Smooth muscle cell (in vitro differentiated cells): ENCODE measurements at regions not wholly inside any gene's neighbourhood (a gene's known extent, or its start where the extent isn't known, plus 50 kb on each side); places are given as distances from the start of the nearest gene placed in this dataset.

Experiments used
- DNase-seq: peaks from one replicate; lab custom pipeline; 2025; ENCODE audit not compliant: unreplicated experiment; lab: John Stamatoyannopoulos, UW
- H2AFZ ChIP-seq: fragments of 200-600 bp; sonication (generic); 2 replicates; pipeline ENCODE4 v1.6.0; 2016; ENCODE audit warnings: antibody characterized with exemption, low read depth, mild to moderate bottlenecking
- H3F3A ChIP-seq: fragments of 200-600 bp; sonication (generic); 2 replicates; pipeline ENCODE4 v1.6.0; 2017; ENCODE audit warnings: antibody characterized with exemption, low read depth
- H3K27ac ChIP-seq: fragments of 200-600 bp; sonication (generic); 2 replicates; pipeline ENCODE4 v1.5.1; 2016; ENCODE audit warnings: low read depth, mild to moderate bottlenecking
- H3K27me3 ChIP-seq: fragments of 200-600 bp; sonication (generic); 2 replicates; pipeline ENCODE4 v1.6.1; 2016; ENCODE audit warnings: low read depth, mild to moderate bottlenecking
- H3K36me3 ChIP-seq: fragments of 200-600 bp; sonication (generic); 2 replicates; pipeline ENCODE4 v1.5.1; 2016; ENCODE audit warnings: low read depth
- H3K4me1 ChIP-seq: fragments of 200-600 bp; sonication (generic); 2 replicates; pipeline ENCODE4 v1.5.1; 2016; ENCODE audit warnings: low read depth
- H3K4me2 ChIP-seq: fragments of 200-600 bp; sonication (generic); 2 replicates; pipeline ENCODE4 v1.6.0; 2016; ENCODE audit warnings: mild to moderate bottlenecking
- H3K4me3 ChIP-seq: fragments of 200-600 bp; sonication (generic); 2 replicates; pipeline ENCODE4 v1.5.1; 2016; ENCODE audit warnings: mild to moderate bottlenecking
- H3K79me2 ChIP-seq: fragments of 200-600 bp; sonication (generic); 2 replicates; pipeline ENCODE4 v1.6.0; 2016; ENCODE audit warnings: low read depth, mild to moderate bottlenecking
- H3K9ac ChIP-seq: fragments of 200-600 bp; sonication (generic); 2 replicates; pipeline ENCODE4 v1.6.0; 2016; ENCODE audit warnings: low read depth
- H3K9me3 ChIP-seq: fragments of 200-600 bp; sonication (generic); replicated peaks from 2 replicates; pipeline ENCODE4 v1.5.1; 2016; ENCODE audit warnings: low read depth
- H4K20me1 ChIP-seq: fragments of 200-600 bp; sonication (generic); 2 replicates; pipeline ENCODE4 v1.6.0; 2016; ENCODE audit warnings: low read depth
- CTCF ChIP-seq: fragments of 200-600 bp; sonication (generic); IDR thresholded peaks from 2 replicates; pipeline ENCODE4 v1.5.1; 2017; ENCODE audit warnings: borderline replicate concordance, mild to moderate bottlenecking, antibody characterized with exemption; ENCODE audit not compliant: insufficient read depth, poor library complexity, severe bottlenecking
- WGBS: methylation state at CpG from one replicate; pipeline ENCODE4 v1.1.7; 2016; ENCODE audit warnings: low lambda C conversion rate; 5-methylcytosine and 5-hydroxymethylcytosine counted together

GRCh38 chr1:100791586-100791985 is 72.0 kb downstream of the VCAM1 start:
- no peak for TF ChIP-seq CTCF
- WGBS: 35% methylated on average over 2 of the region's 2 CpGs
- Histone ChIP-seq H3K9ac (no peak overlapping the region), H4K20me1 (no peaks in the 10 kb centered on the region), H3K36me3 (no peaks in the 10 kb centered on the region), H3K27ac (peak overlapping the region; percentile 42), H3K27me3 (no peaks in the 10 kb centered on the region), H3K4me1 (no peaks in the 10 kb centered on the region), H3K79me2 (no peaks in the 10 kb centered on the region), H3K4me2 (peak overlapping the region; percentile 67), H3K4me3 (no peak overlapping the region), H3K9me3 (no peaks in the 10 kb centered on the region), H2AFZ (peak overlapping the region; percentile 20), H3F3A (no peaks in the 10 kb centered on the region)
- DNase-seq: no peak

- Histone ChIP-seq H3K36me3 (no peaks in the 10 kb centered on the region), H2AFZ (no peak overlapping the region), H4K20me1 (no peaks in the 10 kb centered on the region), H3K9me3 (no peaks in the 10 kb centered on the region), H3K9ac (no peak overlapping the region), H3K27me3 (no peaks in the 10 kb centered on the region), H3K4me1 (no peaks in the 10 kb centered on the region), H3K4me3 (no peak overlapping the region), H3K4me2 (no peak overlapping the region), H3K79me2 (no peaks in the 10 kb centered on the region), H3F3A (no peaks in the 10 kb centered on the region), H3K27ac (no peak overlapping the region)
- 83% methylated on average over 3 of the region's 3 CpGs for WGBS
- no peak for DNase-seq
- no peak for TF ChIP-seq CTCF
Observed at GRCh38 chr1:100793659-100794058, 74.1 kb downstream of the VCAM1 start.

- H3K9me3 ChIP-seq: no peaks in the 10 kb centered on the region
- no peaks in the 10 kb centered on the region for H3F3A ChIP-seq
- no peaks in the 10 kb centered on the region for H3K27me3 ChIP-seq
- no peak overlapping the region for H3K4me3 ChIP-seq
- H3K4me2 ChIP-seq: peak overlapping the region; percentile 7
- DNase-seq: no peak
- H3K4me1 ChIP-seq: peaks cover 3% of the 10 kb centered on the region
- TF ChIP-seq CTCF: no peak
- H2AFZ ChIP-seq: no peak overlapping the region
- 48% methylated on average over 6 of the region's 6 CpGs for WGBS
- H4K20me1 ChIP-seq: no peaks in the 10 kb centered on the region
- no peak overlapping the region for H3K9ac ChIP-seq
- no peaks in the 10 kb centered on the region for H3K79me2 ChIP-seq
- peak overlapping the region; percentile 18 for H3K27ac ChIP-seq
- no peaks in the 10 kb centered on the region for H3K36me3 ChIP-seq
Observed at GRCh38 chr1:100794748-100795645, 75.5 kb downstream of the VCAM1 start.

GRCh38 chr1:100795646-100795985 is 76.1 kb downstream of the VCAM1 start:
- H3K4me2 ChIP-seq: no peak overlapping the region
- WGBS: 80% methylated on average over 3 of the region's 3 CpGs
- no peaks in the 10 kb centered on the region for H4K20me1 ChIP-seq
- peaks cover 3% of the 10 kb centered on the region for H3K4me1 ChIP-seq
- no peaks in the 10 kb centered on the region for H3K36me3 ChIP-seq
- no peak for DNase-seq
- no peaks in the 10 kb centered on the region for H3F3A ChIP-seq
- no peaks in the 10 kb centered on the region for H3K27me3 ChIP-seq
- H3K27ac ChIP-seq: no peak overlapping the region
- H3K9me3 ChIP-seq: no peaks in the 10 kb centered on the region
- no peak overlapping the region for H3K4me3 ChIP-seq
- H3K79me2 ChIP-seq: no peaks in the 10 kb centered on the region
- no peak overlapping the region for H3K9ac ChIP-seq
- H2AFZ ChIP-seq: no peak overlapping the region
- no peak for TF ChIP-seq CTCF
